ENCODE measurements at regions not wholly inside any gene's neighbourhood (a gene's known extent, or its start where the extent isn't known, plus 50 kb on each side); places are given as distances from the start of the nearest gene placed in this dataset.

GRCh38 chr3:167883452-167883851, 147.9 kb downstream of the SERPINI1 start:
- H3K4me3 Mint-ChIP-seq (ENCODE audit: unreplicated experiment), result no peak overlapping the region

GRCh38 chr3:167882057-167882667, 146.6 kb downstream of the SERPINI1 start:
- TF ChIP-seq CTCF (IDR thresholded peaks at IDR 0.05; ENCODE audit: unreplicated experiment), result peak; percentile 82
- Mint-ChIP-seq H3K27me3 (ENCODE audit: unreplicated experiment) (no peaks in the 10 kb centered on the region), H3K27ac (ENCODE audit: unreplicated experiment) (no peak overlapping the region), H3K4me3 (ENCODE audit: unreplicated experiment) (no peak overlapping the region), H3K4me1 (ENCODE audit: unreplicated experiment) (peaks cover 3% of the 10 kb centered on the region), H3K36me3 (ENCODE audit: low read depth, unreplicated experiment) (no peaks in the 10 kb centered on the region), H3K9me3 (ENCODE audit: unreplicated experiment) (no peaks in the 10 kb centered on the region)
- DNase-seq (ENCODE audit: low spot score), result no peak

More at GRCh38 chr3:167883452-167883851, 147.9 kb downstream of the SERPINI1 start:
- Mint-ChIP-seq H3K27ac (ENCODE audit: unreplicated experiment) (no peak overlapping the region), H3K27me3 (ENCODE audit: unreplicated experiment) (no peaks in the 10 kb centered on the region), H3K36me3 (ENCODE audit: low read depth, unreplicated experiment) (no peaks in the 10 kb centered on the region), H3K4me1 (ENCODE audit: unreplicated experiment) (peaks cover 3% of the 10 kb centered on the region), H3K9me3 (ENCODE audit: unreplicated experiment) (no peaks in the 10 kb centered on the region)
- no peak for TF ChIP-seq CTCF (IDR thresholded peaks at IDR 0.05; ENCODE audit: unreplicated experiment)
- DNase-seq (ENCODE audit: low spot score), result no peak

GRCh38 chr3:167880183-167880582, 144.7 kb downstream of the SERPINI1 start:
- peaks cover 1% of the 10 kb centered on the region for H3K27me3 Mint-ChIP-seq (ENCODE audit: unreplicated experiment)
- H3K9me3 Mint-ChIP-seq (ENCODE audit: unreplicated experiment), result no peaks in the 10 kb centered on the region
- no peaks in the 10 kb centered on the region for H3K36me3 Mint-ChIP-seq (ENCODE audit: low read depth, unreplicated experiment)
- no peak overlapping the region for H3K27ac Mint-ChIP-seq (ENCODE audit: unreplicated experiment)
- peaks cover 7% of the 10 kb centered on the region for H3K4me1 Mint-ChIP-seq (ENCODE audit: unreplicated experiment)
- no peak overlapping the region for H3K4me3 Mint-ChIP-seq (ENCODE audit: unreplicated experiment)
- DNase-seq (ENCODE audit: low spot score), result no peak
- no peak for TF ChIP-seq CTCF (IDR thresholded peaks at IDR 0.05; ENCODE audit: unreplicated experiment)

GRCh38 chr3:167876620-167877281, 141.2 kb downstream of the SERPINI1 start:
- Mint-ChIP-seq H3K27ac (ENCODE audit: unreplicated experiment) (no peak overlapping the region), H3K4me3 (ENCODE audit: unreplicated experiment) (no peak overlapping the region), H3K9me3 (ENCODE audit: unreplicated experiment) (no peaks in the 10 kb centered on the region), H3K36me3 (ENCODE audit: low read depth, unreplicated experiment) (no peaks in the 10 kb centered on the region), H3K27me3 (ENCODE audit: unreplicated experiment) (peaks cover 1% of the 10 kb centered on the region), H3K4me1 (ENCODE audit: unreplicated experiment) (peaks cover 4% of the 10 kb centered on the region)
- DNase-seq (ENCODE audit: low spot score), result no peak
- no peak for TF ChIP-seq CTCF (IDR thresholded peaks at IDR 0.05; ENCODE audit: unreplicated experiment)

All from endothelial cell (in vitro differentiated cells).